ENCODE measurements at regions not wholly inside any gene's neighbourhood (a gene's known extent, or its start where the extent isn't known, plus 50 kb on each side); places are given as distances from the start of the nearest gene placed in this dataset.

DNA sequence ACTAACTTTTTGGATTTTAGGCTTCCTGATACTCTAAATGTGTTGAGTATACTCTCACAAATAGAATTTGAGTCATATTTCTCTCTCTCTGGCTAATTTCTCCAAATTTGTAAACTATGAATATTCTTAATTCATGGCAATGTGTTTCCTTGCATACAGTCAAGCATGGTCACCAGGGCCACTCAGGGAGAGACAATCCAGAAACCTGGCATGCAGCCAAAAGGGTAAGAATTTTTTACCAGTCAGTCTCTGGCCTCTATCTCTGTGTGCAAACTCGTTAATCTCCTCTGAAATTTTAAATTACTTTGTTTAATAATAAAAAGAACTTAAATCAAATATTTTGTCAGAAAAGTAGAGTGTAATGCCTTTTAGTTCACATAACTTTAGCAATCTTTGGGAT lies 179.8 kb downstream of the OR13H1 start:
- Mint-ChIP-seq H3K36me3 (ENCODE audit: low read depth) (peaks cover 5% of the 10 kb centered on the region), H3K4me3 (no peak overlapping the region), H3K27ac (no peak overlapping the region), H3K4me1 (ENCODE audit: low read depth) (no peaks in the 10 kb centered on the region), H3K27me3 (ENCODE audit: low read depth) (no peaks in the 10 kb centered on the region), H3K9me3 (ENCODE audit: insufficient read depth) (no peaks in the 10 kb centered on the region)
- ChIA-PET CTCF (no interaction called here), POLR2A (no interaction called here)
- no peak for DNase-seq
- ATAC-seq: no peak

DNA sequence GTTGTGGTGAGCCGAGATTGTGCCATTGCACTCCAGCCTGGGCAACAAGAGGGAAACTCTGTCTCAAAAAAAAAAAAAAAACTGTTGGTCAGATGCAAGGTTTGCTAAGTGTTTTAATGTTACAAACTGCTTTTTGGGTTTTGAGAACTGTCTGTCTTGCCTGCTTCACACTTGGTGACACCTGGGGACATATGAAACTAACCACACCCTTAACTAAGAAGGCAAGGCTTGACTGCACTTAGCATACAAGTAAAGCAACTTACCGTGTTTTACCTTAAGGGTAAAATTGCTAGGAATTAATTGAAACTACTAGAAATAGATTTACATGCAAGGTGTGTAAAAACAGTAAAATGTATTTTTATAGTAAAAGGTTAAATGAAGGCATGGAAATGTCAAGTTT lies 180.4 kb downstream of the OR13H1 start:
- H3K4me1 Mint-ChIP-seq (ENCODE audit: low read depth): no peaks in the 10 kb centered on the region
- POLR2A ChIA-PET: no interaction called here
- DNase-seq (no peak), ATAC-seq (no peak)
- no peaks in the 10 kb centered on the region for H3K27me3 Mint-ChIP-seq (ENCODE audit: low read depth)
- no peak overlapping the region for H3K27ac Mint-ChIP-seq
- H3K36me3 Mint-ChIP-seq (ENCODE audit: low read depth): peaks cover 5% of the 10 kb centered on the region
- no peaks in the 10 kb centered on the region for H3K9me3 Mint-ChIP-seq (ENCODE audit: insufficient read depth)
- CTCF ChIA-PET: no interaction called here
- H3K4me3 Mint-ChIP-seq: no peak overlapping the region

- ATAC-seq (no peak), DNase-seq (no peak)
- H3K4me1 Mint-ChIP-seq (ENCODE audit: low read depth): no peaks in the 10 kb centered on the region
- H3K36me3 Mint-ChIP-seq (ENCODE audit: low read depth): peaks cover 5% of the 10 kb centered on the region
- no peaks in the 10 kb centered on the region for H3K9me3 Mint-ChIP-seq (ENCODE audit: insufficient read depth)
- H3K27me3 Mint-ChIP-seq (ENCODE audit: low read depth): no peaks in the 10 kb centered on the region
- ChIA-PET POLR2A (no interaction called here), CTCF (no interaction called here)
- H3K4me3 Mint-ChIP-seq: no peak overlapping the region
- H3K27ac Mint-ChIP-seq: no peak overlapping the region
Measured at GRCh38 chrX:131725001-131725654, 181.3 kb downstream of the OR13H1 start.

DNA sequence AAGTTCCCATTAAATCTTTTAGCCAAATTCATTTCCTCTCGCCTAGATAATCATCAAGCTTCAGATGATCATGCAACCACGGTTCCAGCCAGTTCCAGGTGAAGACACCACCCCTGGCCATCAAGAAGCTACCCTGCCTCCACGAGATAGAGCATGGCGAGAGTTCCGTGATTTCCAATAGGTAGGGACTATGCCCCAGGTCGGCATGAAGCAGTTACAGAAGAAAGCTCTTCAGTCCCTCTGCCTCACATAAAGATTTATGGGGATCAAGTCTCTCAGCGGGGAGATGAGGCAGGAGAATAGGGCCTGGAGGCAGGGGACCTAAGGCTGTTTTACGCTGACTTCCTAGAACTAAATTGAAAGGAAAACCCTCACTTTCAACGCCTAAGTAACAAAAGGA lies 183.9 kb downstream of the OR13H1 start:
- DNase-seq (no peak), ATAC-seq (no peak)
- ChIA-PET CTCF (no interaction called here), POLR2A (no interaction called here)
- Mint-ChIP-seq H3K4me1 (ENCODE audit: low read depth) (no peaks in the 10 kb centered on the region), H3K27me3 (ENCODE audit: low read depth) (no peaks in the 10 kb centered on the region), H3K4me3 (no peak overlapping the region), H3K36me3 (ENCODE audit: low read depth) (peaks cover 5% of the 10 kb centered on the region), H3K9me3 (ENCODE audit: insufficient read depth) (no peaks in the 10 kb centered on the region), H3K27ac (no peak overlapping the region)

- no peak overlapping the region for H3K4me3 Mint-ChIP-seq
- POLR2A ChIA-PET: no interaction called here
- no peak overlapping the region for H3K27ac Mint-ChIP-seq
- peaks cover 7% of the 10 kb centered on the region for H3K36me3 Mint-ChIP-seq (ENCODE audit: low read depth)
- DNase-seq: no peak
- H3K9me3 Mint-ChIP-seq (ENCODE audit: insufficient read depth): no peaks in the 10 kb centered on the region
- H3K27me3 Mint-ChIP-seq (ENCODE audit: low read depth): no peaks in the 10 kb centered on the region
- CTCF ChIA-PET: no interaction called here
- ATAC-seq: no peak
- no peaks in the 10 kb centered on the region for H3K4me1 Mint-ChIP-seq (ENCODE audit: low read depth)
Measured at GRCh38 chrX:131728295-131729145, 184.6 kb downstream of the OR13H1 start.

- ChIA-PET POLR2A (no interaction called here), CTCF (no interaction called here)
- ATAC-seq: no peak
Measured at GRCh38 chrX:131729295-131729694, 185.4 kb downstream of the OR13H1 start.

GRCh38 chrX:131734621-131735020 lies 190.7 kb downstream of the OR13H1 start:
- POLR2A ChIA-PET: no interaction called here
- no peaks in the 10 kb centered on the region for H3K9me3 Mint-ChIP-seq (ENCODE audit: insufficient read depth)
- CTCF ChIA-PET: no interaction called here

More at GRCh38 chrX:131729295-131729694, 185.4 kb downstream of the OR13H1 start:
- H3K27me3 Mint-ChIP-seq (ENCODE audit: low read depth): no peaks in the 10 kb centered on the region
- H3K4me1 Mint-ChIP-seq (ENCODE audit: low read depth): no peaks in the 10 kb centered on the region
- no peaks in the 10 kb centered on the region for H3K9me3 Mint-ChIP-seq (ENCODE audit: insufficient read depth)
- H3K4me3 Mint-ChIP-seq: no peak overlapping the region
- no peak for DNase-seq
- no peak overlapping the region for H3K27ac Mint-ChIP-seq
- H3K36me3 Mint-ChIP-seq (ENCODE audit: low read depth): peaks cover 8% of the 10 kb centered on the region

GRCh38 chrX:131735127-131735526 lies 191.3 kb downstream of the OR13H1 start:
- CTCF ChIA-PET: no interaction called here

More at GRCh38 chrX:131734621-131735020, 190.7 kb downstream of the OR13H1 start:
- DNase-seq: no peak
- no peaks in the 10 kb centered on the region for H3K4me1 Mint-ChIP-seq (ENCODE audit: low read depth)
- no peak overlapping the region for H3K4me3 Mint-ChIP-seq
- no peak for ATAC-seq
- H3K36me3 Mint-ChIP-seq (ENCODE audit: low read depth): peaks cover 3% of the 10 kb centered on the region
- no peak overlapping the region for H3K27ac Mint-ChIP-seq
- H3K27me3 Mint-ChIP-seq (ENCODE audit: low read depth): no peaks in the 10 kb centered on the region

GRCh38 chrX:131739823-131740222 lies 195.9 kb downstream of the OR13H1 start:
- Mint-ChIP-seq H3K27ac (no peak overlapping the region), H3K4me1 (ENCODE audit: low read depth) (no peaks in the 10 kb centered on the region), H3K4me3 (no peak overlapping the region), H3K9me3 (ENCODE audit: insufficient read depth) (no peaks in the 10 kb centered on the region), H3K27me3 (ENCODE audit: low read depth) (no peaks in the 10 kb centered on the region), H3K36me3 (ENCODE audit: low read depth) (peaks cover 3% of the 10 kb centered on the region)
- POLR2A ChIA-PET: no interaction called here
- DNase-seq: no peak
- no peak for ATAC-seq
- CTCF ChIA-PET: no interaction called here

More at GRCh38 chrX:131735127-131735526, 191.3 kb downstream of the OR13H1 start:
- no peak overlapping the region for H3K27ac Mint-ChIP-seq
- H3K9me3 Mint-ChIP-seq (ENCODE audit: insufficient read depth): no peaks in the 10 kb centered on the region
- POLR2A ChIA-PET: no interaction called here
- DNase-seq (no peak), ATAC-seq (no peak)
- H3K36me3 Mint-ChIP-seq (ENCODE audit: low read depth): peaks cover 3% of the 10 kb centered on the region
- H3K4me3 Mint-ChIP-seq: no peak overlapping the region
- no peaks in the 10 kb centered on the region for H3K4me1 Mint-ChIP-seq (ENCODE audit: low read depth)
- no peaks in the 10 kb centered on the region for H3K27me3 Mint-ChIP-seq (ENCODE audit: low read depth)

DNA sequence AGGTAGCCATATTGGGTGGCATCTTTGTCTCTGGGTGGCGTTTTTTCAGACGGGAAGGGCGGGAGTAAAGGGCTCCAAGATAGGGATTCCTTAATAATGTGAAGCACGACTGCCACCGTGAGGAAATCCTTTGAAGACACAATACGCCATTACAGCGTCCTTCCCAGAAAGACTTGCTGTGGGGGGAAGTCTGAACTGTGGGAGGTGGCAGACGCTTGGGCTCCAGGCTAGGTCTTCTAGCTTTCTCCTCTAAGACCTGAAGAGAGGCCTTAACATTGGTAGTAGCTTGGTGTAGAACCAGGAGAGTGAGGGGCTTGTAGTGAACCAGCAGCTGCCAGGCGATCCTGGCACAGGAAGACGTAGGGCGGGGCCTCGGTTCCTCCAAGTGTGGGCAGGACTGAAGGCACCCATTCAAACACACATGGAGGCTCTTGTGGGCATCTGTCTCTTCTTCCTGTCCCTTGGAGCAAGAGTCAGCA lies 197.3 kb downstream of the OR13H1 start:
- no peaks in the 10 kb centered on the region for H3K4me1 Mint-ChIP-seq (ENCODE audit: low read depth)
- H3K9me3 Mint-ChIP-seq (ENCODE audit: insufficient read depth): no peaks in the 10 kb centered on the region
- no peak for DNase-seq
- H3K27me3 Mint-ChIP-seq (ENCODE audit: low read depth): no peaks in the 10 kb centered on the region
- peaks cover 5% of the 10 kb centered on the region for H3K36me3 Mint-ChIP-seq (ENCODE audit: low read depth)
- H3K27ac Mint-ChIP-seq: no peak overlapping the region
- no peak overlapping the region for H3K4me3 Mint-ChIP-seq
- POLR2A ChIA-PET: no interaction called here
- no peak for ATAC-seq
- CTCF ChIA-PET: no interaction called here

GRCh38 chrX:131745942-131746489 lies 202.1 kb downstream of the OR13H1 start:
- no peak for ATAC-seq
- Mint-ChIP-seq H3K27me3 (ENCODE audit: low read depth) (no peaks in the 10 kb centered on the region), H3K27ac (no peak overlapping the region), H3K4me1 (ENCODE audit: low read depth) (no peaks in the 10 kb centered on the region), H3K4me3 (no peak overlapping the region), H3K36me3 (ENCODE audit: low read depth) (peaks cover 16% of the 10 kb centered on the region), H3K9me3 (ENCODE audit: insufficient read depth) (no peaks in the 10 kb centered on the region)
- POLR2A ChIA-PET: no interaction called here
- CTCF ChIA-PET: no interaction called here
- DNase-seq: no peak

DNA sequence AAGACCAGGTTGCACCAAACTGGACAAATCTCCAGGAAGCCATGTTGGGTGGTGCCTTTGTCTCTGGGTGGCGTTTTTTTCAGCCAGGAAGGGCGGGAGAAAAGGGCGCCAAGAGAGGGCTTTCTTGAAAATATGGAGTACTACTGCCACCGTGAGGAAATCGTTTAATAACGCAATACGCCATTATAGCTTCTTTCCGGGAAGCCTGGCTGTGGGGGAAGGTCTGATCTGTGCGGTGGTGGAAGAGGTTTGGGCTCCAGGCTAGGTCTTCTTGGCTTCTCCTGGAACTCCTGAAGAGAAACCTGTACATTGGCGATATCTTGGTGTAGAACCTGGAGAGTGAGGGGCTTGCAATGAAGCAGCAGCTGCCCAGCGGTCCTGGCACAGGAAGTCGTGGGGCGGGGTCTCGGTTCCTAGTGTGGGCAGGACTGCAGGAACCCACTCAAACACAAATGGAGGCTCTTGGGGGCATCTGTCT lies 202.7 kb downstream of the OR13H1 start:
- CTCF ChIA-PET: no interaction called here
- no peaks in the 10 kb centered on the region for H3K4me1 Mint-ChIP-seq (ENCODE audit: low read depth)
- no peak for DNase-seq
- POLR2A ChIA-PET: no interaction called here
- no peak overlapping the region for H3K27ac Mint-ChIP-seq
- ATAC-seq: no peak
- peaks cover 16% of the 10 kb centered on the region for H3K36me3 Mint-ChIP-seq (ENCODE audit: low read depth)
- no peak overlapping the region for H3K4me3 Mint-ChIP-seq
- H3K9me3 Mint-ChIP-seq (ENCODE audit: insufficient read depth): no peaks in the 10 kb centered on the region
- H3K27me3 Mint-ChIP-seq (ENCODE audit: low read depth): no peaks in the 10 kb centered on the region

All from activated CD8-positive, alpha-beta T cell treated with anti-CD3 and anti-CD28 coated beads, Interleukin-2, amount 10 ng/mL, durations not matched to agents 7 days and 5 days (primary cell).